HG03045 (cell line): ENCODE measurements at regions not wholly inside any gene's neighbourhood (a gene's known extent, or its start where the extent isn't known, plus 50 kb on each side); places are given as distances from the start of the nearest gene placed in this dataset.
"Not testable (repeated sequence)": the region's sequence is repeated elsewhere in the genome, so short reads cannot be mapped to it uniquely, and the experiment has no call there.

Experiments used
- ATAC-seq: cut with Tn5 transposase; IDR thresholded peaks from one replicate; pipeline ENCODE4 v1.9.1; 2021; ENCODE audit warnings: mild to moderate bottlenecking, moderate library complexity; ENCODE audit not compliant: unreplicated experiment

DNA sequence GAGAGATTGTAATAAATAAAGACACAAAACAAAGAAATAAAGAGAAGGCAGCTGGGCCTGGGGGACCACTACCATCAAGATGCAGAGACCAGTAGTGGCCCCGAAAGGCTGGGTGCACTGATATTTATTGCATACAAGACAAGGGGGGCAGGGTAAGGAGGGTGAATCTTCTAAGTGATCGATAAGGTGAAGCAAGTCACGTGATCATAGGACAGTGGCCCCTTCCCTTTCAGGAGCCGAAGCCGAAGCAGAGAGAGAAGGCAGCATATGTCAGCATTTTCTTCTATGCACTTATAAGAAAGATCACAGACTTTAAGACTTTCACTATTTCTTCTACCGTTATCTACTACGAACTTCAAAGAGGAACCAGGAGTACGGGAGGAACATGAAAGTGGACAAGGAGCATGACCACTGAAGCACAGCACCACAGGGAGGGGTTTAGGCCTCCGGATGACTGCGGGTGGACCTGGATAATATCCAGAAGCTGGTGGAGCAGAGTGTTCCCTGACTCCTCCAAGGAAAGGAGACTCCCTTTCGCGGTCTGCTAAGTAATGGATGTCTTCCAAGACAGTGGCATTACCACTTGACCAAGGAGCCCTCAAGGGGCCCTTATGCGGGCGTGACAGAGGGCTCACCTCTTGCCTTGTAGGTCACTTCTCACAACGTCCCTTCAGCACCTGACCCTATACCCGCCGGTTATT is 126.4 kb downstream of the RBM46 start:
- not testable (repeated sequence) for ATAC-seq

DNA sequence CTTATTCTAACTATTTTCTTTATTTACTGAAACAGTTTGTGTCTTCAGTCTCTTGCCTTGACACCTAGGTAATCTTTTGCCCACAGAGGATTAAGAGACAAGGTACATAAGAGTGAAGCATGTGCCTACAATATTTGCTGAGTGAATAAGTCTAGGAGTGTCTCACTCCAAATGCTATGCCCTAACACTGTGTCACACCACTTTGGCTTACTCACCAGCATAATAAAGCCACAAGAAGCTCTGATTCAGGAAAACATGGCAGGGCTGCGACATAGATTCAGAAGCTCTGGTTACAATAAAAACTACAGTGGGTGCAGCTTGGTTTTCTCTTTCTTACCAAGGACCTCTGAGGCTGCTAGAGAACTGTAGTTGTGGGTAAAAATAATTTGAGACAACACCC is 127.1 kb downstream of the RBM46 start:
- ATAC-seq: no peak

DNA sequence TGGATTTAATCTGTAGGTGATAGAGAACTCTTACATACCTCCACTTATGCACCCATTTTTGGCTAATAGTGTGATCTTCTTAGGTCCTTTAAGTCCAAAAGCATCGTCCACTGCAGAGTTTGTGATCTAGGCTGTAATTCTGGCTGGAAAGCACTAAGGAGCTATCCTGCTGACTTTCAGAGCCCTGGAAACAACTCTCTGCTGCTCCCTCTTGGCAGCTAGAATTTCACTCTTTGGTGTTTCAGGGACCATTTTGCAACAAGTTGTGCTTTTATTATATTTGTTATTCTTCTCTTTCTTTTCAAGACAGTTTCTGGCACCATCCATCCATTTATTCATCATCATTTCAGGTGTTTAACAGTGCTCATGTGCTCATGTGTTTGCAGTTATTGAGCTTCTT is 130.0 kb downstream of the RBM46 start:
- no peak for ATAC-seq

DNA sequence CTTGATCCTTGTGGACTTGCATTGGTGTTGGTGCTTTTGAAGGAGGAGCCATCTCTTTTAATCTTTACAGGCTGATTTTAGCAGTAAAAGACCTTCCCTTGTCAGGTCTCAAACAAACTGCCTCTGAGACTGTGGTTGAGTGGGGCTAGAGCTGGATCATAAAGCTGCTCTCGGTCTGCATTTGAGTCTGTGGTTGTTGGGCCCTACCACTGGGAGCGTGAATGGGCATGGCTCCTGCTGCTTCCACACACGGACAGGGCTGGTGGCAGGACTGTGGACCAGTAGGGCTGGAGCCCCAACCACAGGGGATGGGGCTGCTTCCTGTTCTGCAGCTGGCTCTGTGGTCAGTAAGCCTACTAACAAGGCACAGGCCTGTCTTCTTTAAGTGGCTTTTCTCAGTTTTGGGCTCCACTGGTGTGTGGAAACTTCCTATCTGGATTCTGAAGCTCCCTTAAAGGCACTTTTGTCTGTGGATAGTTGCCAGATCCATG is 130.6 kb downstream of the RBM46 start:
- ATAC-seq: no peak

DNA sequence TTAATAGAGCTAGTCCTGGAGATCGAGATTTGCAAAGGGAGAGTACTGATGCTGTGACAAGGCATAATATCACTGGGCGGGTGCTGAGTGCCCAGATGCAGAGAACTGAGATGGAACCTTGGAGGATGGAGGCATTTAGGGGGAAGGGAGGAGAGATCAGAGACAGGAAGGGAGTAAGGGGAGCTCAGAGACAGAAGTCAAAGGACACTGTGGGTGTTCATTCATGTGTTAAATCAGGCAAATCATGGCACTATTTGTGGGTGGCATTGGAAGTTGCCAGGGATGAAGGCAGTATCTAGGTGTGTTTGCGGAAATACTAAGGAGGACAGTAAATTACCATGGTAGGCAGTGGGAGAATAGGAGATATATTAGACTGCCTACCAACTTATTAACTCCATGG is 135.0 kb downstream of the RBM46 start:
- no peak for ATAC-seq

DNA sequence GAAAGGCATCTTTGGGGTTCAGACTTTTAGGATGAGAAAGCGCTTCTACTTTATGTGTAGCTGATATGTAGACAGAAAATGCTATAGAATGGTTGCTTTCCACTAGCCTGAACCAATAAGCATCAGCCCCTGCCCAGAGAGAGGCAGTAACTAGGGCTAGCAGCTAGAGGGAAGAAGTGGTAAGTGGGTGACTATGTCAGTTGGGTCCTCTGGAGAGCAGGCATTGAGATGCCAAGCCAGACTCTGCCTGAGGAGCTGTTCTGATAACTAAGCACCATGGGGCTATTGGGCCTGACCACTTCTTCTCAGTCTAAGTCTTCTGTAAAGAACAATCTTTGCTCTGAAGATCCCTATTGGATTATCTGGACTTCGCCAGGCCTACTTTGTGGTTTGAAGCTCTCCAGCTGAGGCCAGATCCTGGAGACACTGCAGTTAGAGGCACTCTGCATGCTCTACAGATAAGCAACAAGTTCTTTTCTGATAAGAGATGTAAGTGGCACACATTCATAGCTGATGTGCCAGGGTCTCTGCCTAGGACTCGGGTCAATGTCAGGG is 146.1 kb downstream of the RBM46 start:
- no peak for ATAC-seq

DNA sequence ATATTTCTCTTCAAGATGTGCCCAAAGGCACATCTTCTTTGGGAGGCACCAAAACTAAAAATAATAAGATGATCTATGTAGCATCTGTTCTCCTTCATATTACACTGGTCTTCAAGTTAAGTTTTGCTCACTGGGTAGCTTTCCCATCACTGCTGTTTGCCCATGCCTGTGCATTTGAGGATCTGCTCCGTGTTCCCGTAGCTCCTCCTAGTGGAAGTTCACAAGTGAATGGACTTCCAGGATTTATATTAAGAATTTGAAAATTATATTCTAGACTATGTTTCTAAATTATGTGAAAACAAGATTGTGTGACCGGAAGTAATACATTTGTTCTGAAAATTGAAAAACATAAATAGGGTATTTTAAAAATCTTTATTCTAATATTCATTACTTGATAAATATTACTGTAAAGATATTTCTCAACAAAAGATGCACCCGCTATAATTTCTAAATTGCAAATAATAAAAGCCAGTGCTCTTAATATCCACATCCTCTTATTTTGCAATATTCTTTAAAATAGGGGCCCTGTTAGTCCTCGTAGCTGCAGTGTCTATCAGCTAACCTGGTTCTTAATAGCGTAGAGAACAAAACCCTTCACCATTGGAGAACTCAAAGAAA is 147.7 kb downstream of the RBM46 start:
- ATAC-seq: no peak

DNA sequence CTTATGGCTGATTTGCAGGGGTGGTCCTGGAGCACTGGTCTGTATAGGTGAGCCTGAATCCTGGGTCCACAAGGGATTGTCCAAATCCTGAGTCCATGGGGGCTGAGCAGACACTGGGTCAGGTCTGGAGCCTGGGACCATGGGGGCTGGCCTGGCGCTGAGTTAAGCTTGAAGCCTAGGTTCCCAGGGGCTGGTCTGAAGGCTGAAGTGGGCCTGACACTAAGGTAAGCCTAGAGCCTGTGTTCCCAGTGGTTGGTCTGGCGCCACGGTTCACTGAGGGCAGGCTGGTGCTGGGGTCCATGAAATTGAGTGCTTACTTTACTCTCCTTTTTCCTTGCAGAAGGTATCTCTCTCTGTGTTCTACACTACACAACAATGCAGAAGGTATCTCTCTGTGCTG is 155.8 kb downstream of the RBM46 start:
- no peak for ATAC-seq

DNA sequence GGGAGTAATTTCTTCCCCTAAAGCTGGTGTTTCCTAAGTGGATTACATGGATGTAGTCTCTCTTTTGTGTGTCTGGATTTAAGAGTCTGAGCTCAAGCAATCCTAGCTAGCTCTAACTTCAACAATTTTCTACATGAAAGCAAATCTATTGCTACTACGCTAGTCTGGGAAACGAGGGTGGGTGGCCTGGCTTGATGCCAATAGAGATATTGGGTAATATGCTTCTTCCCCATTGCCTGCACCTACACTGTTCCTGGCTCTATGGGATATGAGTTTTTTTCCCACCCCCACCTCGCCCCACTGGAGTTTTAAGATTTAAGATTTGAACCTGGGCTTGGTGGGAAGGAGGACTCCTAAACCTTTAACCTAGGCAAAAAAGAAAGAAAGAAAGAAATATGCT is 158.8 kb downstream of the RBM46 start:
- ATAC-seq: no peak

DNA sequence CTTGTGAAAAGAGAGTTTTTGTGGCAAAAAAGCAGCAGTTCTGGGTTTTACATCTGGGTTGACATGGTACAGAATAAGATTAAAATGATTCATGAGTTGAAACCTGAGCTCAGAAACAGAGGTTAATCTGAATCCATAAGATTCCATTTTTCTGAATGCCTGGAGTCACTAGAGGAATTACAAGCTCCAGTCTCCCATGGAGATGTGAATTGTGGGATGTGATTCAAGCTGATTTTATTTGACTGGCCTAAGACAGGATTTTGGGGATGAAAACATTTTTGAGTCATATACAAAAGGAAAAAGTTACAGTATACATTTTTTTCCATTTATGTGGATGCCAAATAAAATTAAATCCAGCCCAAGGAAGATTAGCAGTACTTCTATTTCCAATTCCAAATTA is 161.1 kb downstream of the RBM46 start:
- ATAC-seq: no peak

DNA sequence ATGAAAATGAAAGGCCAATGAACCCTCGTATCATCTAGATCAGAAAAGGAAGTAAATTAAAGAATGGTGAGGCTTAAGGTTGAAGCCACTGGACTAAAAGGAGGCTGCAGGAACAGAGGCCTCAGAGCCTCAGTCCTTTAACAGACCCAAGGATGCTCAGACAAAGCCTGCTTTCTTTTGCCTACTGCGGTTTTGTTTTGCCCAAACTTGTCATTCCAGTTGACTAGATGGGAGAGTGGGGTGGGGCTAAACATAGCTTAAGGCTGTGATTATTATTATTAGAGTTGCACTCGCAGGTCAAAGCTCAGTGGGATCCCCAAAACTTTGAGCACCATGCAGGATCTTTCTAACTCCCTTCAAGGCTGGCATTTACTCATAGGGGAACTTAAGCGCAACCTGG is 163.9 kb downstream of the RBM46 start:
- no peak for ATAC-seq

DNA sequence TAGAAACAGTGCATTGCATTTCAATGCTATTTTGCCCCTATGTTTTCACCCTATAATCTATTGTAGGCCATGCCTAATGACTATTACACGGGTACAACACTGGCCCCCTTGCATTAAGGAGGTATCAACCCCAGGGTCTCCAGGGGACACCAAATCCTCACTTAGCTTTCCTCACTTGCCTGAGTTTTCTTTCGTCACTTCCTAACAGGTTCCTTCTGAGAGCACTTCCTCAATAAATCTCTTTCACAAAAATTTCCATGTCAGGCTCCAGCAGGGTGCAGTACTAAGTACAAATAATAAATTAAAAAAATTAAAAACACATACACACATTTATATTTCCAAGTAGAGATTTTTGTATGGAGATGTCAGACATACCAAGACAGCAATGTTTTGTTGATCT is 165.0 kb downstream of the RBM46 start:
- ATAC-seq: no peak

DNA sequence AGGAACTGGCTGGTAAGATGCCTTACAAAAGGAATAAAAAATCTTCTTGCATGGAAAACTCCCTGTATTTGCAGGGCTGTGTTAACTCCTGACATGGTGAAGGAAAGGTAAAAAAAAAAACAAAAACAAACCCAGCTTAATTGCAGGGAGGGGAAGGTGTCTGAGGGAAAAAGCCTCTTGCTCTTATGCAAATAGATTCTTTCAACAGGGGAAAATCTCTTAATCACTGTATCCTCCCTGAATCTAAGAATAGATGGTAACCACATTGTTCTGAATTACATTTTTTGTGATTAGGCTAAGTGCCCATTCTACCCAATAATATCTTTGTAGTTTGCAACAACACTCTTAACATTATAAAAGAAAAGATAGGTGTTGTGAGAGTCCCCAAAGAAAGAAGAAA is 172.6 kb downstream of the RBM46 start:
- ATAC-seq: no peak

DNA sequence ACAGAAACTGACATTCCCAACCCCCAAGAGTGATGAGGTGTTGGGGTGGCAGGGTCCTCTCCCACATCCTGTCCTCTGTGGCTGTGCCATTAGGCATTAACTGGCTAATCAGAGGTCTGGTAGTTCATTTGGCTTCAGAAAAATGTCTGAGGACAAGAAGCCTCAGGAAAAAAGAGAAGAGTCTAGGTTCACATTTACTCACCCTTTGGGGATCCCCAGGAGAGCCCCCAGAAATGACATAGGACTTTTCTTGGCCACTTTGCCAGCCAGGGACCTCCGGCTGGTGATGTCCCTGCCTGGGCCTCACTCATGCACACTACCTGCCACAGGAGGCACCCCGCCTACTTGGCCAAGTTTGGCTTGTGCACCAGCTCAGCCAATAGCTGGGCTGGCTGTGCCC is 173.0 kb downstream of the RBM46 start:
- no peak for ATAC-seq

DNA sequence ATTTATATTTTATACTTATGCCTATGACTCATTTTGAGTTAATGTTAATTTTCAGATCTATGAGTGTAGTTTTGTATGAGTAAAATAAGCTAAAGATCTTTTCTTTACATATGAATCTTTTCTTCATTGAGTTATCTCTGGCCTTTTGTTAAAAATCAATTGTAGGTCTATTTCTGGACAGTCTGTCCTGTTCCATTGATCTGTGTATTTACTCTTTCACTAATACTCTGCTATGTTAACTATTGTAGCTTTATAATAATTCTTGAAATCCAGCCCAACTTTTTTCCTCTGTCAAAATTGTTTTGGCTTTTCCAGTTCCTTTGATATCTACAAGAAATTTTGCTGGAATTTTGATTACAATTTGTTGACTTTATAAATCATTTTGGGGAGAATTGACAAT is 177.0 kb downstream of the RBM46 start:
- no peak for ATAC-seq

DNA sequence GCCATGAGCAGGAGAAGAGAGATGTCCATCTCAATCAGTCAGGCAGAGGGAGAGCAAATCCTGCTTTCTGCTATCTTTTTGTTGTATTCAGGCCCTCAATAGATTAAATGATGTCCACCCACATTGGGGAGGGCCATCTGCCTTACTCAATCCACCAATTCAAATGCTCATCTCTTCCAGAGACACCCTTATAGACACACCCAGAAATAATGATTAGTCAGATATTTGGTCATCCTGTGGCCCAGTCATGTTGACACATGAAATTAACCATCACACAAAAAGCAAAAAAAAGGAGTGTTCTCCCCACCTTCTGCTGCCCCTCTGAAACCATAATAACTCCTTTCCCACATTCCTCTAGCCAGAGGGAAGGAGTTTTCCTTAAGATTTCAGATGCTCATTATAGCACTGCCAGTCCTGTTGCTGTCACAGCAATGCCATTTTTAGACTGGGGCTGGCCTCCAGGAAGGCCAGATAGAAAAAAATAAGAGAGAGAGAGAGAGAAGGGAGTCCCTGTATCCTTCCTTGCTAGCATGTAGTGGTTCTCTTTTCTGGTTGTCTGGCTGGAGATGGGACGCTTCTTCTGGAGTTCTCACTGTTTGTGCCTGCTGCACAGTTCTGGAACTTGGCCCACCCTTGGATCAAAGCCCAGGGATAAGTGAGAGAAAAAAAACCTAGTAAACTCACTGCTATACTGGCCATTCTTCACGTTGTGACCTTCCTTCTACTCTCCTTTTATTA is 177.7 kb downstream of the RBM46 start:
- no peak for ATAC-seq

DNA sequence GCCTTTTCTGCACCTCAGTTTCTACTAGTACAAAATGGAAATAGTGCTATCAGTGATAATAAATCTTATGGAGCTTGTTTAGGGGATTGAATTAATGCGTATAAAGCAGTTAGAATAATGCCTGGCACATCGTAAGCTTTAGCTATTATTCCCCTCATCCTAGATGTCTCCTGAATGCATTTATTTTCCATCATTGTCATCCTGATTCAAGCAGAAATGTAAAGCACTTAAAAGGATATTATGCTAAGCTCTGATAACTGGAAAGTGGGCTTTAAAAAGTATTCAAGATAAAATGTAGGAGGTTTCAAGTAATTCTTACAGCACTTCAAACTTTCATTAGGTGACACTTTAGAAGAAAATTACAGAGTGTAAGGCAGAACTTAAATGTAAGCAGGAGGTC is 178.7 kb downstream of the RBM46 start:
- no peak for ATAC-seq

DNA sequence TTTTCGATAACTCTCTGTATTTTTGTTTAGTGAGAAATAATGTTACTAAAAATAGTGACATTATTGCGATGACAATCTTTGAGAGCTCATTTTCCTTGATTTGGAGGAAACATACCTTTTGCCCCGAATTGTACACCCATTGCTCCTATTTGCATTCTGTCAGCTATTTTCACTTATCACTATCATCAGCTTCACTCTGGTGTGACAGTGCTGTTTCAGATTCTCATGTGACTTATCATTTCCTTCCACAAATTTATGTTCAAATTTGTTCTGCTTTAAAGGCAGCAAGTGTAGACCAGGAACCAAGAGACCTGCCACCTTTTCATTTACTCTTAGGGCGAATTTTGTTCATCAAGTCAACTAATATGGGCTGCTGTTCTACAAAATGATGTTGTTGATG is 179.4 kb downstream of the RBM46 start:
- ATAC-seq: no peak

DNA sequence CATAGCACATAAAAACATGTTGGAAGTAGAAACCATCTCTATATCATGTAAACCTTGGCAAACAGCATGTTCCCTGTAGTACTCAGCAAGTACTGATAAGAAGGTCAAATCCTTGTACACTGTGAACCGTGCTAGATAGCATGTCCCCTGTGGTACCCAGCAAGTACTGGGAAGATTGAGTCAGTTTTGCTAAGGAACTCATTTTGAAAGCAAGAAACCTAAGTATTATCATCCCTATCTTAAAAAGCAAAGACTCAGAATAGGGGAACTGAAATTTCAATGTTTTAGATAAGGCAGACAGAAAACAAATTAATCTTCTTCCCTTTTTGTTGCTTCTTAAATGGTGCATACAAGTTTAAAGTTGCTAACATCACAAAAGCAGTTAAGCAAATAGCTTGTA is 180.2 kb downstream of the RBM46 start:
- ATAC-seq: no peak

DNA sequence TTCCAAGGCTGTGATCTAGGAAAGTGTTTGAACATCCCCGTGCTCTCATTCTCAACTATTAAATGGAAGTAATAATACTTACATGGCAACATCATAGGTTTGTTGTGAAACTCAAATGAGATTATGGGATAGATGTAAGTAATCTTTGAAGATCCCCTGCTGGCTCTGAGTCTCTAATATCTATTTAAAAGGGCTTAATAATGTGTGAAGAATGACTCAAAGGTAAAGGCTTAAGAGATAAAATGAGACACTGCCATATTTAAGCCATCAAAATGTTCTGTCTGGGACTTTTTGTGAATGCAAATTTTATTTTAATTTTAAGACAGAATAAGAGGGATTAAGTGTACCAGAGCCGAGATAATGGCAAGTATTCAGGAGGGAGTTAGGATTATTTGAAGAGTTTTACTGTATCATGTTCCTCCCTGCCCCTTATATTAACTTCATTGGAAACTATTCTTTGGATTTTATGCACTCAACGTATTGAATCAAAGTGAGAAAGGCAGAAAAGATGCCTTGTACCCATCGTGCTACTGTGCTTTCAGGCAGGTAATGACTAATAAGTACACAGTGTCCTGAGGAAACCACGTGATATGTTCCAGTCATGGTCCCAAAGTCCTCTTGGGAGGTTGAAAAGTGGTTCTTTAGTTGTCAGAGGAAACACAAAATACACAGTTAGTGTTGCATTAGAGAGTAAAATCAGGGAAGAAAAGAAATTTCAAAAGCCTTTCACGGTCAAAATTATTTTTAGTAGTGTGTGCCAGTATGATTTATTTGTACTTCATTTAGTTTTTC is 192.4 kb downstream of the RBM46 start:
- ATAC-seq: no peak

DNA sequence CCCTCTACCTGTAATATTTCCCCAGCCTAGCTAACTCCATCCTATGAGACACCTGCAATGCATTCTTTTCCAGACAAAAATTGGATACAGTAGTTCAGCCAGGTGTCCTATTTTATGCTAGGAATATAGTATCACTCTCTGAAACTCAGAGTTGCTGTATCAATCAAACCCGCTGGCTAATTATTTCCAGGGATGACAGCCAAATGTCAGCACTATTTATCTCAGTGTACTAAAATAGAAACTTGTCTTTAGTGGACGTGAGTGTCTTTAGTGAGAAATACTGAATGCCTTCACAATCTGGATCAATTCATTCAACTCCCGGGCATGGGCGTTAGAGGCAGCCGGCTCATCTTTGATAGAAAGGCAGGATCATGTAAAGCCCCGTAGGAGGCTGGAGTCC is 196.2 kb downstream of the RBM46 start:
- ATAC-seq: no peak
